ENCODE measurements at regions not wholly inside any gene's neighbourhood (a gene's known extent, or its start where the extent isn't known, plus 50 kb on each side); places are given as distances from the start of the nearest gene placed in this dataset.
A peak's percentile ranks its signal among the peaks of the same experiment; 100 is the strongest.
"Not testable (repeated sequence)": the region's sequence is repeated elsewhere in the genome, so short reads cannot be mapped to it uniquely, and the experiment has no call there.

DNA sequence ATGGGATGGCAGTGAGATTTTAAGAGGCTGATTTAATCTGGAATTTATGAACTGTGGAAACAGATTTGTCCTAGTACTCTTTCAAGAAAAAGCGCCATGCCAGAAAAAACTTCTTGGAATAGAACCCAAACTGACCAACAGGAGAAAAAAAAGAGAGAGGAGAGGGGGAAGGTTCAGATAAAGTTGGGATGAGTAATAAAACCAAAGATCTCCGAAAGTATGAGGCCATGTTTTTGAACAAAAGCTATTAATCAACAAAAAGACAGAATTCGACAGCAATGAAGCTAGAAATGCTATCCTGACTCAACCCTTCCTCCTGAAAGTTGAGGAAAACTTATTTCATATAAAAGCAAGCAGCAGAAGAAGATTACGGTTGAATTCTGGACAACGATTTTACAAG, 135.5 kb downstream of the CEMIP2 start:
- DNase-seq, result no peak

GRCh38 chr9:71630377-71630995, 137.8 kb downstream of the CEMIP2 start:
- DNase-seq, result no peak

DNA sequence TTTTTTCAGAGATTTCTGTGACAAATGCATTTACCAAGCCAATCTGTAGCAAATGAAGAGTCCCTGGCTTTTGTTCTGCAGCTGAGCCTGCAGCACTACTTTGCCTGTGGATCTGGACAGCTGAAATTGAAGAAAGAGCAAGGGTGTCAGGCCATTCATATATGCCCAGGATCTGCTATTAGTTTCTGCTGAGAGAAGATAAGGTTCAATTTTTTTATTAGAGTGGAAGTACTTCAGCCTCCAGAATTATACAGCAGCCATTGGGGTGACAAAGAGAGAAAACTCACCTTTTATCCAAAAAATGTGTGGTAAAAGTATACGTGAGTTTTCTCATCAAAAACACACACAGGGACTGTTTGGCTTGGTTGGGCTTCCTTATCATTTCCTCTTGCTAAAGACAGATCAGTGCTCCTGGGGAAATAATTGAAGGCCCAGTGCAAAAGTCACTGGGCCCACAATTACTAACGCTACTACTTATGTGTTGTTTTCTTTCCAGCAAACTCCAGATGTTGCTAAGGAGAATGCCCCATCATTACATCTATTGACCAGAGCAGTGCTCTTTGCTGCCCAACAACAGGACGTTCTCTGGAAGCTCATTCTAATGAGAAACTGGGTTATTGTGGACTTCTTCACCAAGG, 138.6 kb downstream of the CEMIP2 start:
- no peak for DNase-seq

GRCh38 chr9:71628247-71628646, 140.1 kb downstream of the CEMIP2 start:
- no peak for DNase-seq

DNA sequence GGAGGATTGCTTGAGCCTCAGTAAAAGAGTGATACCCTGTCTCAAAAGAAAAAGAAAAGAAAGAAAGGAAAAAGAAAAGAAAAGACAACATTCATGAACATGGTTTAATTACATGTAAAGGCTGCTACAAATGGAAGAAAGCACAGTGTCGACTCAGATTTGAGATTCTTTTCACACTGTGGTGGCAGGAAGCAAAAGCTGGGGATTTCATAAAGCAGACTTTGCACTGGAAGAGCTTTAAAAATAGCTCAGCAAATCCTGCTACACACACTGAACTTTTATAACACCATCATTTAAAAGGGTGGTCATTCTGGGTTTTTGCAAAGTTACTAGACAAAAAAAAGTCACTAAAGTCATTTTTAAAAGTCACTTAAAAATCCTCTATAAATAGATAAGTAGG, 140.8 kb downstream of the CEMIP2 start:
- no peak for DNase-seq

DNA sequence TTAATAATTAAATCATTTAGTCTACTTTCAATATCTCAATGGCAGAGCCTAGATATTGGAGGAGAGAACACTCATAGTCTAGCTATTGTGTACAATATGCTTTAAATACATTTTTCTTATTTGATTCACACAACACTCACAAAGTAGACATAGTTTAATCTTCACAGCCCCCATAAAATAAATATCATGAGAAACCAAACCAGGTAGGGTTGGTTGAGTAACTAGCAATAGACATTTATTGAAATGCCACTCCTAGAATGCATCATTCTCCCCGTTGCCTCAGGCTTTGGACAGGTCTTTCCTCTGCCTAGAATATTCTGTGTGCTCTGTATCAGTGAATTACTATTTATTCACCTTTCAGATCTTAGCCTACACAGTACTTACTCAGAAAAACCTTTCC, 141.9 kb downstream of the CEMIP2 start:
- no peak for DNase-seq

GRCh38 chr9:71624728-71625127, 143.6 kb downstream of the CEMIP2 start:
- DNase-seq, result no peak

DNA sequence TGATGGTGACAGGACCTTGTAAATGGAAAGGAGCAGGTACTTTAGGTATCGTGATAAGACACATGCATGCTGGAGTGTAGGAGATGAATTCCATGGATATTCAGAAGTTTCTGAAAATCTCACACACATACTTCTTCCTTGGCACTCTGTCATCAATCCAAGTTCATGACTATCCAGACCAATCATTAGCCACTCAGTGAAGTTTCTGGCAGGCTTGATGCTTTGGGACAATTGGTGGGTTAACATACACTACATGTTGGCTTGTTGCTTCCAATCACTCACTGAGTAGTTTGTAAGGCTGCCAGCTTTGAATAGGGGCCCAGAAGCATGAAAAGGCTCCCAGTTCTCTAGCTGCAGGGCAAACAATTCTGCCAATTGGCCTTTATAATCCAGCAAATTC, 147.6 kb downstream of the CEMIP2 start:
- DNase-seq, result no peak

- DNase-seq, result no peak
Measured at GRCh38 chr9:71620331-71620730, 148.0 kb downstream of the CEMIP2 start.

GRCh38 chr9:71619926-71620325, 148.4 kb downstream of the CEMIP2 start:
- DNase-seq, result no peak

DNA sequence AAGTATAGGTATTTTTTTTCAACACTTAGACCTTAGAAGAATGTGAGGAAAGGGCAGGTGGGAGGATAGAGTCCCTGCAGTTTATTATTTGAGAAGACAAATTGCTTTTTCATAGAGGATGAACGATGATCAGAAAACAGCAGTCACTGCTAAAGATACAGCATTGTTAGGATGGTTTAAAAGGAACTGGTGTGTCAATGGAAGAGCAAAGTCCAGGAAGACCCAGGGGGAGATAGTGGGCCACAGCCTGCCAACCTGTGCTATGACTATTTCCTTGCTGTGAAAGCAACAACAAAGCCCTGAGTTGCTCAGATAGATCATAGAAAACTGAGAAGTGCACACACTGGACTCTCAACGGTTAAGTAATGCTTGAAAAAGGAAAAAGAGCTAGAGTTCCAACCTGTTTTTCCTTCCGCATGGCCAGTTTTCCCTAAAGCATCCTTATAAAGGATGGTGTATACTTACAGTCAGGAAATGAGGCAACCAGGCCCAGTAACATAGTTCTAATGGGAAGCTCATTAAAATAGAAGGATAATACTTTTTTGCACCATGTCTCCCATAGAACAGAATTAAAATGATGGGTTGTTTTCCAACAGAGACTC, 153.8 kb downstream of the CEMIP2 start:
- no peak for DNase-seq

DNA sequence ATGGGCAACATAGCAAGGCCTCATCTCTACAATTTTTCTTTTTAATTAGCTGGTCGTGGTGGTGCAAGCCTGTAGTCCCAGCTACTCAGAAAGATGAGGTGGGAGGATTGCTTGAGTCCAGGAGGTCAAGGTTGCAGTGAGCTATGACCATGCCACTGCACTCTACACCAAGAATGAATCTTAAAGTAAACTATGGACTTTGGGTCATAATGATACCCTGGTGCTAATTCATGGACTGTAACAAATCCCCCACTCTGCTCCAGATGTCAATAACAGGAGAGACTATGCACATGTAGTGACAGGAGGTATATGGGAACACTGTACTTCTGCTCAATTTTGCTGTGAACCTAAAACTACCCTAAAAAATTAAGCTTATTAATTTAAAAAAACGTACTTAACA, 155.4 kb downstream of the CEMIP2 start:
- no peak for DNase-seq

DNA sequence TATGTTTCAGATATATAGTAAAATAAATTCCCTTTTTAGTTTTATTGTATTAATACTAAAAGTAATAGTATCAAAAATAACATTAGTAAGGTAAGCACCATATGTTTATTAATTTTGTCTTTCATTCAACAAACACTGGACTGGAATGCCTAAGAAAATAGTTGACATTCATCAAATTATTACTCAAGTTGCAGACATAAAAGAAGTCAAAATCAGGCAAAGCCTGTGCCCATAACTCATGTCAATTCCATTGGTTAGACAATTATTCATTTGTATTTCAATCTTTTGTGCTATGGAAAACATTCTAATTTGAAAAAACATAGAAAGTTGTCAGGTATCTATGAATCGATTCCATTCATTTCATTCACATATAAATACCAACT, 158.9 kb downstream of the CEMIP2 start:
- no peak for DNase-seq

DNA sequence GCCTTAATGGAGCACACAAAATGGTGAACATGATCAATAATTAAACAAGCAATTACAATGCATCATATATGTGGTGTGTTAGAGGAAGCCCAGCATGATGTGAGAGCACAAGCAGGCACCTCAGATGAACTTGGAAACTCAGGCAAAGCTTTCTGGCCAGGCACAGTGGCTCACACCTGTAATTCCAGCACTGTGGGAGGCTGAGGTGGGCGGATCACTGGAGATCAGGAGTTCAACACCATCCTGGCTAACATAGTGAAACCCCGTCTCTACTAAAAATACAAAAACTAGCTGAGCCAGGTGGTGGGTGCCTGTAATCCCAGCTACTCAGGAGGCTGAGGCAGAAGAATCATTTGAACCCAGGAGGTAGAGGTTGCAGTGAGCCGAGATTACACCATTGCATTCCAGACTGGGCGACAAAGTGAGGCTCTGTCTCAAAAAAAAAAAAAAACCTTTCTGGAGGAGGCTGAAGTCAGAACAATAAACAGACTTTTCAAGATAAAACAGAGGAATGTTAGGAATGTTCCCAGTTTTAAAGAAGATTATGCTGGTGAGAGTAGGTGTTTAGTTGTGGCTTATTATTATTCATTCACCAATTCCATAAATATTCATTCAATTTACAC, 159.4 kb downstream of the CEMIP2 start:
- DNase-seq, result no peak

- DNase-seq, result no peak
Measured at GRCh38 chr9:71608021-71608420, 160.3 kb downstream of the CEMIP2 start.

DNA sequence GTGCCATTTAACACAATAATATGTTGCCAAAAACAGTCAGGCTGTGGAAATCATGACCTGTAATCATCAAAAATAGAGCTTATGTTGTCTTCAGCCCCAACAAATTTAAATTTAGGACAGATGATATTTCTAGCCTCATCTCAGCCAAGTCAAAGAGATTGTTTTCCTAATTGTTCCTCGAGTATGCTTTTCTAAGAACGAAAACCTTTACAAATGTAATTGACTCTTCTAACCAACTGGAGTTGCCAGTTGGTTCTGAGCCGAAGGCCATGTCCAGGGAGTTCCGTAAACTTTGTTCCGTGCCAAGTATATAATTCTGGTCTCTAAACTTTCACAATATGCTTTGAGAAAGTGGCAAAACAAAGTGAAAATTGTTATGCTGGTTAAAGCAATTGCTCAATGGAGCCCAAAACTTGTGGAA, 160.8 kb downstream of the CEMIP2 start:
- DNase-seq, result no peak

DNA sequence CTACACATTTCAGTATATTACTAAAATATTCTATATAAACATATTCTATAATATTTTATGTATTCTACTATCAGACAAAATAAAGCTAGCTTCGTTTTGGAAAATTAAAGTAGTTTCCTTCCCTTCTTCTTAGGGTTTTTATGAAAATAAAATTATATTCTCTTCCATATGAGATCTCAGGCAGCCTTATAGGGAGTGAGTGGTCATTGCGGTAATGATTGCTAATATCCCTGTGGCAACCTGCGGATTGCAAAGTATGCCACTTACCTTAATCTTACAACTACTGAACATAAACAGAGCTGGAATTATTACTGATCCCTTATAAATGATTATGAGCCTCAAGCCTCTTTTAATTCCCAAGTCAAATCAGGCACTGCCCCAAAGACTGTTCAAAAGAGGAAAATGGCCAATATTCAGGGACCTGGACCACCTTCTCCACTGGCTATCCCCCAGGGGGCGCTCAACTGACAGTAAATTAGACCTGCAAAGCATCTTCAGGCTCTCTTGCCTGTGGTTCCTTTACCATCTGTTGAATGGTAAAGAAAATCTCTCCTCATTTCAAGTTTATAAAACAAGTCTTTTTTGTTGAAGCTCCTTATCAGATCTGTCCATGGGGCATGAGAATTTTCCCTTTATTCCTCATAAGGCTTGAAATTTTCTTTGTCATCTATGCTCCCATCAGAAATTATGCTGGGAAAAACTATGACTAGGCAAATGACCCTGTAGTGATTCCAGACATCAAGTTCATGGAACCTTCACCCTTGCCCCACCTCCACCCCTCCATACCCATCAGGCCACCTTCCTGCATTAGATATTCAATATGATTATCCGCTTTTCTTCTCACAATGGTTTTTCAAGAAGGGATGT, 163.9 kb downstream of the CEMIP2 start:
- peak; percentile 14 to 53 for DNase-seq

DNA sequence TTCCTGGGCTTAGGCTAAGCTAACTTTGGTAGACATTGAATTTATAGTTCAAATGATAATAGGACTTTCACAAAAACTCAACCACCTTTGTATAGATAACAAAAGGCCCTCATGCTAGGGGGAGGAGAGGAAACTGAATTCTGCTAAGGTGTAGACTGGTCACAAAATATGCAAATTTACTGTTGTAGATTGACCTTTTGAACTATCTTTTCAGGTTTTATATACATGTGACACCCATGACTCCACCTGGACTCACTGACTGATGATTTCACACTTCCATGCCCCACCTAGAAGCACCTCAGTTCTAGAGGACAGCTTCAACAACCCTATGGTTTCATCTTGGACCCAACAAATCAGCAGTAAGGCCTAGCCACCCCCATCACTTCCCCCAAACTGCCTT, 165.7 kb downstream of the CEMIP2 start:
- no peak for DNase-seq

DNA sequence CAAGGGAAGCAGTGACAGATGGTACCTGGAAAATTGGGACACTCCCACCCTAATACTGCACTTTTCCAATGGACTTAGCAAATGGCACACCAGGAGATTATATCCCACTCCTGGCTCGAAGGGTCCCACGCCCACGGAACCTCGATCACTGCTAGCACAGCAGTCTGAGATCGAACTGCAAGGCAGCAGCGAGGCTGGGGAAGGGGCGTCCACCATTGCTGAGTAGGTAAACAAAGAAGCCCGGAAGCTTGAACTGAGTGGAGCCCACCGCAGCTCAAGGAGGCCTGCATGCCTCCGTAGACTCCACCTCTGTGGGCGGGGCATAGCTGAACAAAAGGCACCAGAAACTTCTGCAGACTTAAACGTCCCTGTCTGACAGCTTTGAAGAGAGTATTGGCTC, 172.6 kb downstream of the CEMIP2 start:
- DNase-seq, result not testable (repeated sequence)

DNA sequence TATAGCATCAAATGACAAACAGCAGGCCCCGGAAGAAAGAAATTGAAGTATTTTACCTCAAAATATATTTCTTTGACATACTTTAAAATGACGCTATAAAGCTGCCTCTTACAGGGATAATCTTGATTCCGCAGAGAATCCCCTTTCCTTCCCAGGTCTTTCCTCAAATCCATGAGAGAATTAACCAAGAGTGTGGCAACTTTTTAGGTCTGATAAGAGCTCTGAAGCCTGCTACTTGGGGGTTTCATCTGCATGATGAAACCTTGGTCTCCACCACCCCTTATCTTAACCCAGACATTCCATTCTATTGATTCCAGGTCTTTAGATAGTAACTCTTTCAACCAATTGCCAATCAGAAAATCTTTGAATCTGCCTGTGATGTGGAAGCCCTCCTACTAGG, 173.8 kb downstream of the CEMIP2 start:
- no peak for DNase-seq

DNA sequence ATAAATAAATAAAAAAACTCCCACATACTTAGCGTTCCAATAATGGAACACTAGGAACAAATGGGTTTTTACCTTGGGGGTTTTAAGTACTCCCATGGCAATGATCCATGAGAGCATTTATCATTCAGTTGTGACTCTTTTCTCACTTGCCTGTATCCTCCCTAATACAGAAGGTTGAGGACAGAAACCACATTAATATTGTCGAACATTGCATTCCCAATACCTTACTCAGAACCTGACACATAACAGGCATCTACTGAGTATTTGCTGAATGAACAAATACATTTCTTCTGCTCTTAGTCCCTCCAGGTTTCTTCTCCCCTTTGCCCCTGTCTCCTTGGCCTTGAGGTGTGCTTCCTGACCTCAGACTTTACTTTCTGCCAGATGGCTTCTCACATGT, 175.9 kb downstream of the CEMIP2 start:
- DNase-seq, result no peak

- no peak for DNase-seq
Measured at GRCh38 chr9:71590362-71590761, 178.0 kb downstream of the CEMIP2 start.

DNA sequence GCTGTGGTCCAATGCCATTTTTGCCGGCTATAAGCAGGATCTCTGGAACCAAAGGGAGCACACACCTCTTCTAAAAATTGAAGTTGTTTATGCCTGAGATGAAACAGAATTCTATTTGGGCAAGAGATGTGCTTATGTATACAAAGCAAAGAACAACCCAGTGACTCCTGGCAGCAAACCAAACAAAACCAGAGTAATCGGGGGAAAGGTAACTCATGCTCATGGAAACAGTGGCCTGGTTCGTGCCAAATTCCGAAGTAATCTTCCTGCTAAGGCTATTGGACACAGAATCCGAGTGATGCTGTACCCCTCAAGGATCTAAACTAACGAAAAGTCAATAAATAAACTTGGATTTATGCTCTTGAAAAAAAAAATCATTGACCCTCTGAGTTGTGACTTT, 178.7 kb downstream of the CEMIP2 start:
- no peak for DNase-seq
